GM21723 (cell line): ENCODE measurements at regions not wholly inside any gene's neighbourhood (a gene's known extent, or its start where the extent isn't known, plus 50 kb on each side); places are given as distances from the start of the nearest gene placed in this dataset.

Source experiments
- ATAC-seq: cut with Tn5 transposase; IDR thresholded peaks from one replicate; pipeline ENCODE4 v1.9.1; 2021; ENCODE audit warnings: mild to moderate bottlenecking, moderate library complexity; ENCODE audit not compliant: unreplicated experiment

- no peak for ATAC-seq
Measured at GRCh38 chr13:34216256-34216655, 398.3 kb downstream of the RFC3 start.

- no peak for ATAC-seq
Measured at GRCh38 chr13:34217343-34218025, 399.5 kb downstream of the RFC3 start.

GRCh38 chr13:34223984-34224383 is 406.0 kb downstream of the RFC3 start:
- no peak for ATAC-seq

GRCh38 chr13:34224877-34225276 is 406.9 kb downstream of the RFC3 start:
- no peak for ATAC-seq

GRCh38 chr13:34230271-34230670 is 412.3 kb downstream of the RFC3 start:
- ATAC-seq, result no peak

- ATAC-seq, result no peak
Measured at GRCh38 chr13:34241332-34241731, 423.4 kb downstream of the RFC3 start.

- ATAC-seq, result no peak
Measured at GRCh38 chr13:34243403-34243802, 425.5 kb downstream of the RFC3 start.

- no peak for ATAC-seq
Measured at GRCh38 chr13:34246511-34246910, 428.6 kb downstream of the RFC3 start.

GRCh38 chr13:34247596-34247995 is 429.6 kb downstream of the RFC3 start:
- no peak for ATAC-seq

GRCh38 chr13:34249546-34250039 is 431.6 kb downstream of the RFC3 start:
- ATAC-seq, result no peak

- no peak for ATAC-seq
Measured at GRCh38 chr13:34250151-34250670, 432.3 kb downstream of the RFC3 start.

- ATAC-seq, result no peak
Measured at GRCh38 chr13:34254366-34254765, 436.4 kb downstream of the RFC3 start.

GRCh38 chr13:34255711-34256110 is 437.8 kb downstream of the RFC3 start:
- no peak for ATAC-seq

GRCh38 chr13:34256236-34256635 is 438.3 kb downstream of the RFC3 start:
- ATAC-seq, result no peak

GRCh38 chr13:34257966-34258365 is 440.0 kb downstream of the RFC3 start:
- no peak for ATAC-seq

- no peak for ATAC-seq
Measured at GRCh38 chr13:34258646-34259386, 440.9 kb downstream of the RFC3 start.

GRCh38 chr13:34263681-34264080 is 445.7 kb downstream of the RFC3 start:
- ATAC-seq, result no peak

- no peak for ATAC-seq
Measured at GRCh38 chr13:34265046-34265679, 447.2 kb downstream of the RFC3 start.

- ATAC-seq, result no peak
Measured at GRCh38 chr13:34276764-34277163, 458.8 kb downstream of the RFC3 start.

- no peak for ATAC-seq
Measured at GRCh38 chr13:34277936-34278335, 460.0 kb downstream of the RFC3 start.

GRCh38 chr13:34278780-34279179 is 460.8 kb downstream of the RFC3 start:
- no peak for ATAC-seq

- no peak for ATAC-seq
Measured at GRCh38 chr13:34290661-34291060, 472.7 kb downstream of the RFC3 start.
